ENCODE measurements at regions not wholly inside any gene's neighbourhood (a gene's known extent, or its start where the extent isn't known, plus 50 kb on each side); places are given as distances from the start of the nearest gene placed in this dataset.

DNA sequence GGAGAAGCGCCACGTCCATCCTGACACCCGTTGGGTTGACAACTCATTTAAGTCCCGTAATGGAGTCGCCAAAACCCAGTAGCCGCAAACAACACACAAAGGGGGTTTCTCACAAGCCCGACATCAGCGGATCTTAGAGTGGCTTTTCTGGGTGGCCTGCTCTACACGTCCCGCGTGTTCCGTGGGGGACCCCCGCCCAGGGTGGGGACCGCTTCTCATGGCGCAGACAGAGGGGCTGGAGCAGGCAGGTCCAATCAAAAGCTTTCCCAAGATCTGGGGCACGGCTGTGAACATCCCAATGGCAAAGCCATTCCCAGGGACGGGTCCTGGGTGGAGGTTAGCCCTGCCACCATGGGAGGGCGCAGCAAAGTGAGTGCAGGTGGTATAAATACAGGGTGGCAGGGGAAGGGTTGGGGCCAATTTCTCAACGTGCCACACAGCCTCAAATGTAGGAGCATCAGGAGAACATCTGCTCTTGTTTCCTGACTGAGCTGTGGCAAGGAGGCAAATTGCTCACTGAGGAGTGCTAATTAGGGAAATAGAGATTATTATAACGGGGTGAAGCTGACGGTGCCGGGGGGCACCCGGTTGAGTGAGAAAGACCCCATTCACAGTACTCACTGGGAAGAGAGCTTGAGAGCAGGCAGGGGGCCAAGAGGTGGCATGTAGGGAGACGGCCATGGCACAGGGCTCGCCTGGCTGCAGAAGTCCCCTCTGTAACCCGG, 1447.2 kb downstream of the TBC1D22A start:
- no peak for DNase-seq (ENCODE audit: extremely low read depth in 1 of 2, low read depth in 1 of 2)

DNA sequence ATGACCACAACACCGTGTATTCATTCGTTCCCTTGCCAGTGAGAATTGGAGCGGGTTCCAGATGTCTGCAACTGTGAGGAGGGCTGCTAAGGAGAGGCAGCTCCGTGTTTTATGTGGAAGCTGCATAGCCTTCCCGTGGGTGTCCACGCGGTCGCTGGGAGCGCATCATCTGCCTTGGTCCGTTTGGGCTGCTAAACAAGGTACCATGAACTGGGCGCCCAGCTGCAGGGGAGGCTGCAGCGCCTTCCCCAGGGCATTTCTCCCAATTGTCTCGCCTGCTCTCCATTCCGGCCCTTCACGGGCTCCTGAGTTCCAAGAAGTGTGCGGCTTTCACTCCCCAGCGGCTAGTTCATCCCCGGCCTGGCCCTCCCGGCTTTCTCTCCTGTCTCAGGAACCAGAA, 1446.4 kb downstream of the TBC1D22A start:
- no peak for DNase-seq (ENCODE audit: extremely low read depth in 1 of 2, low read depth in 1 of 2)

DNA sequence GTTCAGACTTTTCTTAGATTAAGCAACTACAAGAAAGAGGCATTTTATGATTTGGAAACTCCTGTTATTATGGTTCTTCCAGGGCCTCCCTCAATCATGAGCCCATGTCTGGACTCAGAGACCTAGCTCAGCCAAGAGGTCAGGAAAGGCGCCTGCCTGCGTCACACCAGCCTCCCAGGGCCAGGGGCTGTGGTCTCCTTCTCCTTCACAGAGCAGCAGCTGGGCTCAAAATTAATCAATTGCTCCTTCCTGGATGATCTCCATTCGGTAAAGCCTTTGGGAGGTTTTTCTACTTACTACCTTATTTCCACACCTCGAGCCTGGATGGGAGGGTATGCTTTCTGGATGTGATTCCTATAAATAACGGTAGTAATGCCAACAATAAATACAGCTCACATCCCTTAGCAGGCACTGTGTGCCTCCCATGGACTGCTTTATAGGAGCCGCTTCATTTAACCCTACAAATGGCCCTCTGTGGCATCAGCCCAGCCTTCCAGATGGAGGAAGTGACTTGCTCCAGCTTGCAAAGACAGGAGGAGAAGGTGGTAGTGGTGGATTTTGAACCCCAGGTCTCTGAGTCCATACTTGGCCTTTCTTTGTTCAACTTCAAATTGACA, 1445.6 kb downstream of the TBC1D22A start:
- DNase-seq (ENCODE audit: extremely low read depth in 1 of 2, low read depth in 1 of 2), result no peak

DNA sequence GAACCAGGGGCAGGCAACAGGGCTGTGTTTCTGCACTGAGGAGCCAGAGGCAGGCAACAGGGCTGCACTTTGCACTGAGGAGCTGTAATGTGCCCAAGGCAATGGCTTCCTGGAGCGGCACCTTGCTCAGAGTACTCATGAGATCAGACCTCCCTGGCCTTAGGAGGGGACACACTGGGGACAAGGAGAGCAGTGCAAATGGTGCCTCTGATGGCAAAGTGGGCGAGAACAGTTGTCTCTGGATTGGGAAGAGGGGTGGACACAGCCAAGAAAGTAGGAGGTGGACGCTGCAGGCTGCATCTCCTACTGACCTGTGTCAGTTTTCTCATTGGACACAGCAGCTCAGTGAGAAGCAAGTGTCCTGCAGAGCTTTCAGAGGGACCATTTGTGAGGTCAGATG, 1443.3 kb downstream of the TBC1D22A start:
- DNase-seq (ENCODE audit: extremely low read depth in 1 of 2, low read depth in 1 of 2), result no peak

DNA sequence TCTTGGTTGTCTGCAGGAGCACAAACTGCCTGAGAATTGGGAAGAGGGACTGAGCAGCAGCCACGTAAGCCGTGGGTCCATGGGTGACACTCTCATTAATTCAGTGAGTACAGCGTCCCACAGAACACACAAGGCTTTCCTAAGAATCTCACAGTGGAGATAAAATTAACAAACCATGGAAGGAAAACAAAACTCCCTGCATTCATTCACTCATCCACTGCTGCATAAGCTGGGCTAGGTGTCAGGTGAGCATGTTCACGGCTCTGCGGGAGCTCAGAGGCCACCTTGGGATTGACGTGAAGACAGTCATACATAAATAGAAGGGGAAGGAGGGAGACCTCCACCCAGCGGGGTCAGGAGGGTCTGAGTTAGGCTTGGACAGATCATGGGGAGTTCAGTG, 1442.7 kb downstream of the TBC1D22A start:
- no peak for DNase-seq (ENCODE audit: extremely low read depth in 1 of 2, low read depth in 1 of 2)

DNA sequence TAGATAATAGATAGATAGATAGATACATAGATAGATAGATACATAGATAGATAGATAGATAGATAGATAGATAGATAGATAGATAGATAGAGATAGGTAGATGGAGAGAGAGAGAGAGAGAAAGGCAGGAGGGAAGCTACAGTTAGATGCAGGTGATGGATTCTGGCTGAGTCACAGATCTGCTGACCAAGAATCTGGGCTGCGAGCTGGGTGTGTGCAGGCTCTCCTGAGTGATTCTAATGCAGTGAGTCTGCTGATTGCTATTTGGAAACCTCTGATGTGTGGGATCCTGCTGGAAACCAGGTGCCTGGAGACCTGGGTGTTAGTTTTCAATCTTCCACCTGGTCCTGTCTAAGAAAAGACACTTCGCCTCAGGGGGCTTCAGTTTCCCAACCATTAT, 1441.8 kb downstream of the TBC1D22A start:
- no peak for DNase-seq (ENCODE audit: extremely low read depth in 1 of 2, low read depth in 1 of 2)

DNA sequence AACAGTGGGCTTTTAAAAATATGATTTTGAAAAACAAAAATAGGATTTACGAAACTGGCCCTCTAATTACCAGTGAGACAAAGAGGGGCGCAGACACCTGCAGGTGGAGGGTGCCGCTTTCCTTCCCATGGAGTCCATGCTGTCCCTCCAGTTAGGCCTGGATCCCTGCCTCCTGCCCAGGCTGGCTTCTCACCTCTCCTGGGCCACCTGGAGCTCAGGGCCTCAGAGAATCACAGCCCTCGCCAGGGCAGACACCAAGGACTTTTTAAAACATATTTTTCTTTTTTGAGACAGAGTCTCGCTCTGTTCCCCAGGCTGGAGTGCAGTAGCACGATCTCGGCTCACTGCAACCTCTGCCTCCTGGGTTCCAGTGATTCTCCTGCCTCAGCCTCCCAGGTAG, 1437.2 kb downstream of the TBC1D22A start:
- DNase-seq (ENCODE audit: extremely low read depth in 1 of 2, low read depth in 1 of 2), result no peak

DNA sequence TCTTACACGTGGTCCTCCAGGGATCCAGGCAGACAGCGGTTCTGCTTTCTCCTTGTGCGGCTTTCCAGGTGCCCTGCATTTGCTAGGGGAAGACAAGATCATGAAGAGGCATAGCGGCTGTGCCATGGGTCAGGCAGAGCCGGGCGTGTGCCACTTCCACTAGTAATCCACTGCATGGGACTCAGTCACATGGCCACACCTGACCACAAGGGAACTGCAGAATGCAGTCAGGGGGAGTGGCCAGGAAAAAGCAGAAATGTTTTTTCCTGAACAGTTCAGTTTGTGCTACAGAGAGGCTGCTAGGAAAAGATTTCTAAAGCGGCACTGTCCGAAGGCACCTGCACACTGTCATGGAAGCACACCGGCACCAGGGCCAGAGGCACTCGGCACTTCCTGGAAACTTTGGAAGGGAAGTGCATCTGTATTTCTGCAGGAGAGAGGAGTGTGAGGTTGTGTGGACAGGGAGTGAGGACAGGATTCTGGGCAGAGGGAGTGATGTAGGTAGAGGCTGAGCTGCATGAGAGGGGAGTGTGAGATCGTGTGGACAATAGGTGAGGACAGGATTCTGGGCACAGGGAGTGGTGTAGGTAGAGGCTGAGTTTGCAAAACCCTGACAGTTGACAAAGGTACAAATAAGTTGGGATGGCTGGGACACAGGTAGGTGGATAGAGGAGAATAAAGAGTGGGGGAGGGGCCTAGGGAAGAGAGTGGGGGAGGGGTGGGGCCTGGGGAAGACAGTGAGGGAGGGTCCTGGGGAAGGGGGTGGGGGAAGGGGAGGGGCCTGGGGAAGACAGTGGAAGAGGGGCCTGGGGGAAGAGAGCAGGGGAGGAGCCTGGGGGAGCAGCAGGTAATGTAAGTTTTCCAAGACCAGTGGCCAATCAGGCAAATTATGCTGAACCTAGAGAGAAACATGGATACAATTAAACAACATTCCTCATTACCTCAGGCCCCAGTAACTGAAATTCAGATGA, 1436.3 kb downstream of the TBC1D22A start:
- DNase-seq (ENCODE audit: extremely low read depth in 1 of 2, low read depth in 1 of 2), result no peak

DNA sequence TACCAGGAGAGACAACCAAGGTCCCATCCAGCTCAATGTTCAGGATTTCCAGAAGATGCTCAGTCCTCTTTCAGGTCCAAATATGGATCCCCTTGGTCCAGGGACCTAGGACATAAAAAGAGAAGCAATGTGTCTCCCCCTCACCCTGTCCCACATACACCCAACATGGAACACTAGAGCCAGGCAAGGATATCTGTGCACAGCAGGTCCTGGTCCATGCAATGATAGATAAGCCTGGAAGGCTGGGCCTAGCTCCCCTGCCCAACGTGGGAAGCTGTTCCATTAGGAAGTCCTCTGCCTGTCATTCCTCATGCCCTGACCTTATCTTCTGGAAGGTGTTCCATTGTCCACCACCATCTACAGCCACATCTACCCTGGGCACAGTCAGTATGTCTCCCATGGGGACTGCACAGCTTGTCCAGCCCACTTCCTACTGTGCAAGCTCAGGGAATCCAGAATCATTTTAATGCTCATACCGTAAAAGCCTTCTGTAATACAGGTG, 1434.8 kb downstream of the TBC1D22A start:
- no peak for DNase-seq (ENCODE audit: extremely low read depth in 1 of 2, low read depth in 1 of 2)

DNA sequence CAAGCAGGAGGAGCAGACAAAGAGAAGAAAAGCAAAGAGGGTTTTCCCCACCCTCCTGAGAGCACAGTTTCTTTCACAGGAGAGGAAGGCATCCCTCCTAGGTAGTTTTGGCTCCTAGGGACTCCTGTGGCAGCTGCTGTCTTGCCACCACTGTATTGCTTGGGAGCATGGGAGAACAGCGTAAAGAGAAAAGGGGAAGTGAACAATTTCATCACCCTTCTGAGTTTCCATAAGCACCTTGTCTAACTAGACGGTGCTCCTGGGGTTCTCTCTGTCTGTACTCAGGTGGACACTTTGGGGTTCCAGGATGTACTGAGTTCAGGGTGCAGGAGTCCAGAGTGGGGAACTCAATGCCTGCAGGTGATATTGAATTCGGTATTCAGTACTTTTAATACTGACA, 1430.5 kb downstream of the TBC1D22A start:
- no peak for DNase-seq (ENCODE audit: extremely low read depth in 1 of 2, low read depth in 1 of 2)

DNA sequence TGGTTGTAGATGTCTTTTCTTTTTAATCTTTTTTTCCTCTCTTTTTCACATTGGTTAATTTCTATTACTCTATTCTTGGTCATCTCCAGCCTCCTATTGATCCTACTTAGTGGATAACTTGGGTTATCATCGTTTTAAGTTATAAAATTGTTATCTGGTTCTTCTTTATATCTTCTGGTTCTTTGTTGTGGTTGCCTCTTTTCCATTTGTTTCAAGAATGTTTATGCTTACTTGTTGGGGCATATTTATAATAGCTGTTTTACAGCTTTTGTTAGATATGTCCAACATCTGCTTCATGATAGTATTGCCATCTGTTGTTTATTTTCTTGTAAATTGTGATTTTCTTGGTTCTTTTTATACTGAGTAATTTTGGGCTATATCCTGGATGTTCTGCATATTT, 1429.6 kb downstream of the TBC1D22A start:
- DNase-seq (ENCODE audit: extremely low read depth in 1 of 2, low read depth in 1 of 2), result no peak

DNA sequence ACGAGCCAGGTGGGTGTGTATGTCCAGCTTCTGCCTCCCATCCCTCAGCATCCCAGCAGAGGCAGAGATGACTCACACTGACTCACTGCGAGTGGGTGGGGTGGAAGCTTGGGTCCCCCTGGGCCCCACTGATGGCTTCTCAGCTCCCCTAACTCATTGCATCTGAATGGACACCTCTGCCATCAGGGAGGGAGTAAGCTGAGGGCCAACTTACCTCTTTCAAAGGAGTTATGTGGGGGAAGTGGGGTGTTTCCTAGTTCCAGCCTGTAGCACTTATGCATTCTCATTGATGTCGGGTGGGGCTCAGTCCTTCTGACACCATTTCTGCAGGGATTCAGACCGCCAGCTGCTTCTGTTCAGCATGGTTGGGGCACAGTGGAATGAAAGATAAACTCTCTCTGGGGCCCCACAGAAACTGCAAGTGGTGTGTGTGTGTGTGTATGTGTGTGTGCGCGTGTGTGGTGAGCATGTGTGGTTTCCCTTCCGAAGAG, 1425.8 kb downstream of the TBC1D22A start:
- no peak for DNase-seq (ENCODE audit: extremely low read depth in 1 of 2, low read depth in 1 of 2)

DNA sequence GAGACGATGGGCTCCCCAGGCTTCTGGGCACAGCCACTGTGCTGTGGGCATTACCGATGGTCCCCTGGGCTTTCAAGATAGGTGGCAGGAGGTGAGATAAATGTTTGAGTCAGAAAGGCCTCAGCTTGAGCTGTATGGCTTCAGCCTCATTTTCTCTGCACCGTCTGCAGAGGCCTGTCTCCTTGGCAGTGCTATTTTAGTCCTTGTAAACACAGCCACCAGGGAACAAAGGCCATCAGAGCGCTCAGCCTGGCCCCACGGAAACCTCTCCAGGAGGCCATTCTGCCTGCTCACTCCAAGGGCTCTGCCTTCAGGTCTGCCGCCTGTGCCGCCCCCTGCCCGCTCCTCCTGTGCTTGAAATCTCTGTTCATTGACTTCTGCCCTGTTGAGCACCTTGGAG, 1424.9 kb downstream of the TBC1D22A start:
- DNase-seq (ENCODE audit: extremely low read depth in 1 of 2, low read depth in 1 of 2), result no peak

DNA sequence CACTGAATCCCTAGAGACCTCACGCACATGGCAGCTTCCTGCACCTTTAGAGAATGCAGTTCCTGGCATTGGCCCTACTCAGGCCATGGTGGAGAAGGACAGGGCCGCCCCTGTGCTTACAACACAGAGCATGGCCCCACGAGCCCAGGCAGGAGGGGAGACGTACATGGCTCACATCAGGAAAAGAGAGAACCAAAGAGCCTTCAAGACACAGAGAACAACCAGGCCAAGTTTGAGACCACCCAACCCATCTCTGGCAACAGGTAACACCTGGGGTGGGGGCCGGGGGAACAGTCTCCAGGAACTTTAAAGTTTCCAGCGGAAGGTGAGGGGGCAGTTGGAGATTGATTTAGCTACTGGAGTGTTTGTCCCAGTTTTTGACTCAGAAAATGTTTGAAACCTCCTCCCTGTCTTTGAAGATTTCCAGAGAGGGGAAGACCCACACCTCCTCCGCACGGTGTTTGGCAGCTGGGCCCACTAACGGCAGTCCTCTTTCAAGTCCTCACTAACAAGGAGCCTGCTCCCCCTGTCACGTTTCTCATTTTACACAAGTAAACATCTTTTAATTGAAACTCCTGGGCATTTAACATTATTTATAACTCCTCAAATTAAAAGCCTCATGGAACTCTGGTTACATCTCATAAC, 1423.8 kb downstream of the TBC1D22A start:
- no peak for DNase-seq (ENCODE audit: extremely low read depth in 1 of 2, low read depth in 1 of 2)

DNA sequence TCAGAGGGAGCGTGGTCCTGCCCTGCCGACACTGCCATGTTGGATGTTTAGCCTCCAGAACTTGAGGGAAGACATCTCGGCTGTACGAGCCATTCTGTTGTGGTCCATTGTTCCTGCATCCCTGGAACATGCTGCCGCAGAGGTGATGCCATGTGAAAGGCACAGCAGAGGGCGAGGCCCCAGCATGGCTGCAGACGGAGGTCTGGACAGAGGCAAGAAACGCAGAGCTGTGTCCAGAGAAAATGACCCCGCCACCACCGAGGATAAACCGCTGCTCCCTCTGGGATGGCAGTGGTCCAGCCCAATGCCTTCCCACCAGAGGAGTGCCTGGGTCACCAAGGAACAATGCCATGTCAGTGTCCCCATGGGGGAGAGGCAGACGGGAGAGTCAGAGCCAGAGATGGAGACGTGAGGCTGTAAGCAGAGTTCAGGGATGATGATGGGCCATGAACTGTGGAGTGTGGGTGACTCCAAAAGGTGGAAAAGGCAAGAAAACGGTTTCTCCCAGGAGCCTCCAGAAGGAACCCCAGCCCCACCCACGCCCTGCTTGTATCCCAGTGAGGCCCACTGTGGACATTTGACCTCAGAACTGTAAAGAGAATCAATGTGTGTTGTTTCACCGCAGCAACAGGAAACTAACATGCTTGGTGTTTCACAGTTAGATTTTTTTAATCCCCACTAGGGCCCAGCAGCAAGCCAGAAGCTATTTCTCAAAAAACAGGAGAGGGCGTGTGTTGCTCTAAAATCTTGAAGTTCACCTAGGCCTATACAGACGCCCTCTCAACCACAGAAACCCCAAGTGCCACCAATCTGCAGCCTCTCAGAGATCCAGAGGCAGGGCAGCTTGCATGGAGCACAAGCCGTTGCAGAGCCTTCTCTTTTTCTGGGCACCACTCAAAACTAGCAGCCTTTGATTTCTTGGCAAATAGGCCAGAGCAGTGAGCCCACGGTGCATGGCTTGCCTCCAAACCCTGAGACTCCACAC, 1422.9 kb downstream of the TBC1D22A start:
- DNase-seq (ENCODE audit: extremely low read depth in 1 of 2, low read depth in 1 of 2), result no peak

DNA sequence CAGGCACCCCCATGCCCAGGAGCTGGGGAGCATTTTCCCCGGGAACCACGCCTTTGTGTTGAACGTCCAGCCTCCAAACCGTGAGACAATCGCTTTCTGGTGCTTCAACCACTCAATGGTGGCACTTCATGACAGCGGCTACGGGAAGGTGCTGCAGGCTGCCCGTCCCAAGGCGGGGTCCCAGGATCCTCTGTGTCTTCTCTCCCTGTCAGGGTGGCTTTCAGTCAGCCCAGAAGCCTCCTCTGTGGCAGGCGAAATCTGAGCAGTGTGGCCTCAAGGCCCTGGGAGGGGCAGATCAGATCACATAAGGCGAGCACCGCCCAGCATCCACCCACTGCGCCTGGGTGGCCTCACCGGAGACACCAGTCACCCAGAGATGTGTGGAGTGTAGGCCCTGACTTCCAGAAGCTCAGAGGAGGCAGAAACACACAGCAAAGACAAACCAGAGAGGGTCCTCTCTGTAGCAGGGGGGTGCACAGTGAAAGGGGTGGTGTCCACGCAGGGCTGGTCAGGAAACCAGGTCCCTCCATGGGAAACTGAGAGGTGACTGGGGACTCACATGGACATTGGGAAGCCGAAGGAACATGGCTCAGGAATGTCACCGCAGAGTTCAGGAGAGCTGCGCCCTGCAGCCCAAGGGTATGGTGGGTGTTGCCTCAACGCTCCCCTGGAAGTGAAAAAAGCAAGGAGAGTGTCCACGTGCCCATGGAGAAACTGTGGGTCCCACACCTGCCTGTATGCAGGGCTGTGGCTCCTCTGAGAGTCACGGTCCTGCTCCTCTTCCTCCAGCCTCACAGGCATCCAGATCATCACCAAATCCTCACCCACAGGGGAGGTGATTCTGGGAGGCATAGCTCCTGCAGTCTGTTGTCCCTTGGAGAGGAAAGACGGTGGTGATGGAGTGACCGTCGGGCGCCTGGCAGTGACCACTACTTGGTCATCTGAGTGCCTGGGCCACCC, 1420.7 kb downstream of the TBC1D22A start:
- no peak for DNase-seq (ENCODE audit: extremely low read depth in 1 of 2, low read depth in 1 of 2)

DNA sequence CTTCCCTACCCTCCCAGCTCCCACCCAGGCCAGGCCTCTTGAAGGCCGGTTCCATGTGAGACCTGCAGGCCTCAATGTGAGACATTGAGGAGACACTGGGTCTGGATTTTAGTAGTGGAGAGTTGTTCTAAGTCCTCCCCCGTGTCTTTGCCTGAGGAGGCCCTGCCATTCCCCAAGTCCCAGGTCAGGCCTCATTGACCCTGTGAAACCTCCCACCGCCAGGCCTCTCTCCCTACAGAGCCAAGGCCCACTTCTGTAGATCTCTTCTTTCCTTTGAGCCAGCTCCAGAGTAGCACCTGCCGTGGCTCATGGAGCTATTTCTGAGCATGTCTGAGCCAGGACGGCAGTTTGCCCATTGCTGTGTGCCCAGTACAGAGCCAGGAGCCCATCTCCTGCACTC, 1419.6 kb downstream of the TBC1D22A start:
- DNase-seq (ENCODE audit: extremely low read depth in 1 of 2, low read depth in 1 of 2), result no peak

DNA sequence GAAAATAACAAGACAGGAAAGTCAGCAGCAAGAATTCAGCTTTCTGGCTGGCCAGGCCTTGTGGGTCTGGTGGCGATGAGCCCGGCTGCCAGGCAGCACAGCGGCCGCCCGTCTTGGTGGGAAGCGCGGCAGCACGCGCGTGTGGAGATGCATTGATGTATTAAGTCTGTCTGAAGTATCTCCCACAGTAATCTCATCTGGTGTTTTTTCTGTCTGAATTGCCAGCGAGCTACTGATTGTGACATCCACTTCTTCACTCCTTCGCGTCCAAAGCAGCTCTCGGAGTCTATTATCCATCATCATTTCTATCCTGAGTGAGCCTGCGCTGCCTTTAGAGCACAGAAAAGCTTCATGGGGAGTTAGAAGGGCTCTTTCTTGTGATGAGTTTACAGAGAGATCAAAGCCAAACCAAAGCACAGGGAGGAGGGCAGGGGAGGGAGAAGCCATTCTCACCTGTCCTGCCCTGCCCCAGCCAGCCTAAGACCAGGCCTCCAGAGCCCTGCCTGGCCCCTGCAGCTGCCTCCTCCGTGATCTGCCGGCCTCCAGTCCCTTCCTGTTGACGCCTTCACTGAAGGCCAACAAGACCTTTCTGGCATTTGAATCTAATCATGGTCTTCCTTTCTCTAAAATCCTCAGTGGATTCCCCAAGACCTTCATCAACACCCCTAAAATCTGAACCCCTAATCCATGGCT, 1419.0 kb downstream of the TBC1D22A start:
- no peak for DNase-seq (ENCODE audit: extremely low read depth in 1 of 2, low read depth in 1 of 2)
